GM18502 (cell line): ENCODE measurements at regions not wholly inside any gene's neighbourhood (a gene's known extent, or its start where the extent isn't known, plus 50 kb on each side); places are given as distances from the start of the nearest gene placed in this dataset.

ENCODE experiments used
- ATAC-seq: cut with Tn5 transposase; IDR thresholded peaks from one replicate; pipeline ENCODE4 v1.9.1; 2021; ENCODE audit warnings: mild to moderate bottlenecking; ENCODE audit not compliant: unreplicated experiment, poor library complexity

- no peak for ATAC-seq
Measured at GRCh38 chr11:15526859-15527450, 412.2 kb downstream of the INSC start.

DNA sequence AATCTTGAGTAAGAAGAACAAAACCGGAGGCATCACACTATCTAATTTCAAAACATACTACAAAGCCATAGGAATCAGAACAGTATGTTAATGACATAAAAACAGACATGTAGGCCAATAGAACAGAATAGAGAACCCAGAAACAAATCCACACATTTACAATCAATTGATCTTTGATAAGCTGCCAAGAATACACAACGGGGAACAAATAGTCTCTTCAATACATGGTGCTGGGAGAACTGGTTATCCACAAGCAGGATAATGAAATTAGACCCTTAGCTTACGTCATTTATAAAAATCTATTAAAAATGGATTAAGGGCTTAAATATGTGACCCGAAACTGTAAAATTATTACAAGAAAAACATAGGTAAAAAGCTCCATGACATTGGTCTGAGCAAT lies 417.7 kb downstream of the INSC start:
- ATAC-seq: no peak

- no peak for ATAC-seq
Measured at GRCh38 chr11:15534266-15534665, 419.5 kb downstream of the INSC start.

- no peak for ATAC-seq
Measured at GRCh38 chr11:15535414-15535813, 420.7 kb downstream of the INSC start.

DNA sequence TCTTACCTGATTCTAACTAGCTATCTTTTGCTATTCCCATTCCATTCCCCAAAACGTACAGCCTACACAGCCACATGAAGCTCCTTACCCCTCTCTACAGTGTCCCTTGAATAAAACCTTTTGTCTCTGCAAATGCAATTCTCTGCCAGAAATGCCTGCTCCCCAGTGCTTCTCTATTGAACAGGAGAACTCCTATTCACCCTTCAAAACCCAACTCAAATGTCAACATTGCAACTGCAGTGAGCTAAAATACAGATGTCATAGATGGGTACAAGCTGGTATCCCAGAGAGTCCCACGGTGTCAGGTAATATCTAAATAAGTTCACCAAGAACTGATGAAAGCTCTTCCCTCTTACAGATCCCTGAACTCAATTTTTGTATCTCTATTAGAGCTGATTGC lies 421.7 kb downstream of the INSC start:
- no peak for ATAC-seq

DNA sequence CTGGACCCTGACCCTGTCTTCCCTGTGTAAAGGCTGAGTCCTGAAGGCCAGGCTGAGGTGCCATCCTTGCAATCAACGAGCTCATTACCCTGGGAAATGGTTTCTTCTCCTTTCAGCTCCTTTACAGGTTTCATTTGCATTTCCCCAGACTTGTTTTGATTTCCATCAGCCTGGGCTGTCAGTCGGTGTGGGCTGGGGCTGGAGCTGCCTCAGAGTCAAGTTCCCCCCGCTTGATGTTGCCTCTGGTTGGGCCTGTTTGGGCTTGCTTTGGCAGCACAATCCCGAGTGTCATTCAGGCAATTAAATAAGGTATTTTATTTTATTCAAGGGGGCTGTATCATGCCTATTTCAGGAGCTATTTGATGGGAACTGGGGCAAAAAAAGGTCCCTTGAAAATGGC lies 424.9 kb downstream of the INSC start:
- ATAC-seq: no peak

- no peak for ATAC-seq
Measured at GRCh38 chr11:15541079-15541478, 426.4 kb downstream of the INSC start.

GRCh38 chr11:15544353-15544752 lies 429.6 kb downstream of the INSC start:
- ATAC-seq: no peak

DNA sequence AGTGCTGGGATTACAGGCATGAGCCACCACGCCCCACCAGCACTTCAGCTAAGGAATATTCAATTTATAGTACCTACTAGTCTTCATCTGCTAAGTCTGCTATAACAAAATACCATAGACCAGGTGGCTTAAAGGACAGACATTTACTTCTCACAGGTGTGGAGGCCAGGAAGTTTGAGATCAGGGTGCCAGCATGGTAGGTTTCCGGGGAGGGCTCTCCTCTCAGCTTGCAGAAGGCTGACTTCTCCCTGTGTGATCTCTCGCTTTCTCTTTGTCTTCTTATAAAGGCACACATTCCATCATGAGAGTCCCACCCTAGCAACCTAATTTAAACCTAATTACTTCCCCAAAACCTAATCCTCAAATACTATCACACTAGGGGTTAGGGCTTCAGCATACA lies 433.0 kb downstream of the INSC start:
- no peak for ATAC-seq

DNA sequence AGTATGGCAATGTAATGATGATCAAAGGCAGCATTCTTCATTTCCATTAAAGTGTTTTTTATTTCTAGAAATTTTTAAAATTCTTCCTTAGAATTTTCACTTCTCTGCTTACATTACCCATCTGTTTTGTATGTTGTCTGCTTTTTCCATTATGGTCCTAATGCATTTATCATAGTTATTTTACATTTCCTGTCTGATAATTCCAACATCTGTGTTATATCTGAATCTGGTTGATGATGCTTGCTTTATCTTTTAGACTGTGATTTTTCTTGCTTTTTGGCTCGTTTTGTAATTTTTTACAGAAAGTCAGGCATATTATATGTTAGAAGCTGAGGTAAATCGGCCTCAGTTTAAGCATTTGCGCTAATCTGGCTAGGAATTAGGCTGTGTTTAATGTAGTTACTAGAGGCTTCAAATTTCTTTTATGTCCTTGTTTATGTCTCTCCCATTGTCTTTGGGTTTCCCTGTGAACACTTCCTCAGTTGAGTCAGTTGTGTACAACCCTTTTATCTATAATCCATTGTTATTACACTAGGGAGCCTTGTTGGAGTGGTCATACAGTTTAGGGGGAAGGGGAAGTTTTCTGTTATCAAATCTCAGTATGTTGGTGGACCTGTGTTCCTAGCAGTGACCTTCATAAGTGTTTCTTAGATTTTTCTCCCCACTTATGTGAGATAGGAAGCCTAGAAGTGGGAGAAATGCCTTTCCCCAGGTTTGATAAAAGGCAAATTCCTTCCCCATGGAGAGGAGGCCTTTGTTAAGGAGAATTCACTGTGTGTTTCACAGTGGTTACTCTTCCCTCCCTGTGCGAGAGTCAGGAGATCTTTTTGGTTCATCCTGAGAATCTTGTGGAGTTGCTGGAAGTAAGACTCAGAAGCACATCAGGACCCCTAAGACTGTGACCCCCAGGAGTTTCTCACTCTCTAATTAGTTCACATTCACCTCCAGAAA lies 437.5 kb downstream of the INSC start:
- ATAC-seq: no peak

DNA sequence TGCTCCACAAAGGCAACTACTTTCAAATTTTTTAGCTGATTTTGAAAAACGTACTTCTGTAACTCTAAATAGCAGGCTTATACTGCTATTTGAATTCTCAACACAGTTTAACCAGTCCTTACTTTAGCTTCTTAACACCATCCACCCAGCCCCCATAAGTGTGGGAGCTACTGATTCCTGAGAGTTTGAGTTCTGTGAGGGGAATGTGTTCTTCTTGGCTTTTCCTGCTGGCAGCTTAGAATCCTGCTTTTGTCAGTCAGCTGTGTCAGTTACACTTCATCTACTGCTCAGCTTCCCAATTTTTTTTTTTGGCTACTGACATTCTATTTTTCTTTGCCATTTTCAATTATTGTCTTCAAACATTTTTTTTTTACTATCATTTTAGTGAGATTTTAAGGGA lies 440.4 kb downstream of the INSC start:
- no peak for ATAC-seq

DNA sequence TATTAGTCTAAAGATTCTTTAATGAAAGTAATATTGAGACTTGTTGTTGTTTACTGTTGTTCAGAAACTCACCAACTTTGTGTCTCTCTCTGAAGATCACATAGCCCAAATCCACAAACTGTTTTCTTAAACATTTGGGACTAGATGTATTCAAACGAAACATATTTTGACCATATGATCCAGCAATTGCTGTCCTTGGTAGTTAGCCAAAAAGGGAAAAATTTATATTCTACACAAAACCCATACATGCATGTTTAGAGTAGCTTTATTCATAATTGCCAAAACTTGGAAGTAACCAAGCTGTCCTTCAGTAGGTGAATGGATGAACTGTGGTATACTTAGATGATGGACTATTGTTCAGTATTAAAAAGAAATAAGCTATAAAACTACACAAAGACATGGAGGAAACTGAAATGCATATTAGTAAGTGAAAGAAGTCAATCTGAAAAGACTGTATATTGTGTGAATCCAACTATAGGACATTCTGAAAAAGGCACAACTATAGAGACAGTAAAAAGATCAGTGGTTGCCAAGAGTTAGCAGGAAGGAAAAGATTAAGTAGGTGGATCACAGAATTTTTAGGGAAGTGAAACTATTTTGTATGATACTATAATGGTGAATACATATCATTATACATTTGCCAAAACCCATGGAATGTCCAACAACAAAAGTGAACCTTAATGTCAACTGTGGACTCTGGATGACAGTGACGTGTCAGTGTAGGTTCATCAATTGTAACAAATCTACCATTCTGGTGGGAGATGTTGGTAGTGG lies 442.9 kb downstream of the INSC start:
- no peak for ATAC-seq

- ATAC-seq: no peak
Measured at GRCh38 chr11:15558513-15559181, 443.9 kb downstream of the INSC start.

DNA sequence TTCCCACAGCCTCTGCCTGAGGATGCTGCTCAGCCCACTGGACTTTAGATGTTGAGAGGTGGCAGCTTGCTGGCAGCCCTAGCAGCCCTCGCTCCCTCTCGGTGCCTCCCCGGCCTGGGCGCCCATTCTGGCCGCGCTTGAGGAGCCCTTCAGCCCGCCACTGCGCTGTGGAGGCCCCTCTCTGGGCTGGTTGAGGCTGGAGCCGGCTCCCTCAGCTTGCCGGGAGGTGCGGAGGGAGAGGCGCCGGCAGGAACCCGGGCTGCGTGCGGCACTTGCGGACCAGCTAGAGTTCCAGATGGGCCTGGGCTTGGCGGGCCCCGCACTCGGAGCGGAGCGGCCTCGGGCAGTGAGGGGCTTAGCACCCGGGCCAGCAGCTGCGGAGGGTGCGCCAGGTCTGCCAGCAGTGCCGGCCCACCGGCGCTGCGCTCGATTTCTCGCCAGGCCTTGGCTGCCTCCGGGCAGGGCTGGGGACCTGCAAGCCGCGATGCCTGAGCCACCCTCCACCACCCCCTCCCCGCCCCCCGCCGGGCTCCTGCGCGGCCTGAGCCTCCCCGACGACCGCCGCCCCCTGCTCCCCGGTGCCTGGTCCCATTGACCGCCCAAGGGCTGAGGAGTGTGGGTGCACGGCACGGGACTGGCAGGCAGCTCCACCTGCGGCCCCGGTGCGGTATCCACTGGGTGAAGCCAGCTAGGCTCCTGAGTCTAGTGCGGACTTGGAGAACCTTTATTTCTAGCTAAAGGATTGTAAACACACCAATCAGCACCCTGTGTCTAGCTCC lies 446.2 kb downstream of the INSC start:
- no peak for ATAC-seq

DNA sequence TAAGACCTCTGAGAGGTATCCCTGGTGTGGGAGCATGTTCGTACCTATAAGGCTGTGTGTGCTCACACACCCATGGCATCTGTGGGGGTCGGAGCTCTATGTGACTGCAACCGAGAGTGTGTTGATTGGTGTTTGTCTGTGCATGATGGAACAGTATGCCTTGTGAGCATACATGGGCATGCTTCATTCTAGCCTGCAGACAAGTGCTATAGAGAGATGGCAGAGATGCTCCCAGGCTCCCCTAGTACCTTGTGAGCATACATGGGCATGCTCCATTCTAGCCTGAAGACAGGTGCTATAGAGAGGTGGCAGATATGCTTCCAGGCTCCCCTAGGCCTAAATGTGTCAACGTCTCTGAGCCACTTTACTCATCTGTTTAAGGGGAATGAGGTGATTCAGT lies 447.5 kb downstream of the INSC start:
- no peak for ATAC-seq

DNA sequence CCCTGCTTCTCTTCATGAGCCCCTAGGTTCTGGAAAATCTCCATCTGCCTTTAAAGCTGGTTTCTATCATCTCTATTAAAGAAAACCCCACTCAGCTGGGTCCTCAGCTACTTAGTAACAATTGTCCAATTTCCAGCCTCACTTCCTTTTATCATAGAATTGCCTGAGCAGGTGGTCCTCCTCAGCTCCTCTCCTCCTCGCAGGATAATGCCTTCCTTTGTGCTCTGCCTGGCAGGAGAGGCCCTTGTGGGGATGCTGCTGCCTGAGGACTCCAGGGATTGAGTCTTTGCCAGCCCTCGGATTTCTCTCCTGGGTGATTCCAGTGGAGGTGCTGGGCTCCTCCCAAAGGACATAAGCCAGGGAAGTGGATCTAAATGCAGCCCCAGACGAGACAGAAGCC lies 448.3 kb downstream of the INSC start:
- no peak for ATAC-seq

DNA sequence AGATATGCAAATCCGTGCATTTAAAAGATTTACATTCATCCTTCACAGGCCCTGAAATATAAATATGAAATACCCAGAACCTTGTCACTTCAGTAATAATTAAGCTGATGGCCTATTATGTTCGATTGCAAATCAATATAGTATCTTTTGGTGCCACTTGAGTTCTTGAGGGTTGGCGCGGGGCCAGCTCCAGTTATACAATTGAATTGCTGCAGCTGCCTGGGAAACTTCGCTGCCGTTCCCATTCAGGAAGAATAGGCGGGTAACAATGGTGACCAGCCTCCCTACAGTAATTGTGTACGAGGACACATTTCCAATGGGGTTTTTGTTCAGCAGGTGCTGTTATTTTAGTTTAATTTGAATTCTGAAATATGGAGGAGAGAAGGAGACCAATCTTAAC lies 451.2 kb downstream of the INSC start:
- no peak for ATAC-seq

GRCh38 chr11:15568440-15568839 lies 453.7 kb downstream of the INSC start:
- ATAC-seq: no peak

GRCh38 chr11:15569305-15570025 lies 454.7 kb downstream of the INSC start:
- ATAC-seq: no peak
